ENCODE measurements at regions not wholly inside any gene's neighbourhood (a gene's known extent, or its start where the extent isn't known, plus 50 kb on each side); places are given as distances from the start of the nearest gene placed in this dataset.

DNA sequence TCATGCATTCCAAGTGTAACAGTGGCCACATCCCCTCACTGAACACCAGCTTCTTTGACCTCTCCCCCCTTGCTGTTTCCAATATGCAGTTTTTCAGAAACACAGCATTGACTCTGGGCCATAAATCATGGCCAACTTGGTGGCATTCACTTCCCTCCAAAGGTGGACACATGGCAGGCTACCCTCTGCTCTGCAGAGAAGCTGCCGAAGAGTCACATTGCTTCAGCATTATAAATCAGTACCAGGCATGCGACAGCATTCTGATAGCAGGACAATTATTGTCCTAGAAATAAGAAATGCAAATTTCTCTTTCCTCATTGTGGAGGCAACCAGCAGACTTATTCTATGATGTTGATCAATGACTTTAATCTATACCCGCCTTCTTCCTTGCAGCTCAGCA is 475.4 kb upstream of the GHITM start:
- DNase-seq (ENCODE audit: low spot score): no peak

DNA sequence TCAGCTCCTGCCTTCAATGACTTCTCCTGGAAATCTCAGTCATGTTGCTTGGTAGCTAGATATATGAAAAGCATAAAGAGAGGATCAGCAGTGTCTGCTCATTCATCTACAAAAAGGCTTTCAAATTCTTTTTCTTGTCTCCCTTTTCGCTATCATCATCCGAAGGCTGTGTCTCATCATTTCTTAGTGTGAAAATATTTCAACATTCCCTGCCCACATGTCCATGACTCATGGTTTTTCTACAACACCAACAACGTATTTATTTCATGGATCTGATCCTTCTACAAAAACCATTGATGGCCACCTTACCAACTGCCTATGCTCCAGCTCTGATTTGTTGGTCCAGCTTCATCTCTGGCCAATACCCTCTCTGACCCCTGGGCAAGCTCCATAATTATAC is 472.5 kb upstream of the GHITM start:
- no peak for DNase-seq (ENCODE audit: low spot score)

DNA sequence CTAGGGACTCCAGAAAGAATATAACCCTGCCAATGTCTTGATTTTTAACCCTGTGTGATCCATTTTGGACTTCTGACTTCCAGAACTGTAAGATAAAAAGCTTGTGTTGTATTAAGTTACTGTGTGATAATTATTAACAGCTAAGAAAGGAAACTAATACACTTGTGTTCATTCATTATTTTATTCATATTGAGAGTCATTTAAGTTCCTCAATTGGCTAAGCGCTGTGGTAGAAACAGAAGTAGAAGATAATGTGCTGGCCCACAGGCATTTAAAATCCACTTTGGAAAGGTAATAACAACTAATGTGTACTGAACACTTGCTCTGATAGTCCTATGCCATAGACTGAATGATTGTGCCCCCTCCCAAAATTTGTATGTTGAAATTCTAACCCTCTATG is 471.7 kb upstream of the GHITM start:
- DNase-seq (ENCODE audit: low spot score): no peak

GRCh38 chr10:83673316-83673715 is 466.0 kb upstream of the GHITM start:
- no peak for DNase-seq (ENCODE audit: low spot score)

GRCh38 chr10:83677795-83678194 is 461.5 kb upstream of the GHITM start:
- DNase-seq (ENCODE audit: low spot score): no peak

DNA sequence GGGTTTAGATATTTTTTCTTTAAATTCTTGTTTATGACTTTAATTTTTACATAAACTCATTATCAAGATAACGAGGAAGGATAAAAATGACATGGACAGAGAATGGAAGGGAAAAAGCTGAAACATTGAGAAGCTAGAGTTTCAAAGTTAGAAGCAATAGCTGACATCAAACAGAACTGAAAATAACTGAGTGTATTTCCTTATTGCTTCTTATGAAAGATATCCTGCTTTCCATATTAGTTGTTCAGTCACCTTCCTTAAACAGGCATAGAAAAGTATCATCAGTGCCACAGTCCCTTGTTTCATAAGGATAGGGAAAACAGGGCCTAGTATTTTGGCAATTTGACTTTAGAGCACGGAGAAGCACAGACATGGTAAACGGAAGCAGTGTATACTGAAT is 460.5 kb upstream of the GHITM start:
- DNase-seq (ENCODE audit: low spot score): no peak

GRCh38 chr10:83680470-83680891 is 458.8 kb upstream of the GHITM start:
- no peak for DNase-seq (ENCODE audit: low spot score)

DNA sequence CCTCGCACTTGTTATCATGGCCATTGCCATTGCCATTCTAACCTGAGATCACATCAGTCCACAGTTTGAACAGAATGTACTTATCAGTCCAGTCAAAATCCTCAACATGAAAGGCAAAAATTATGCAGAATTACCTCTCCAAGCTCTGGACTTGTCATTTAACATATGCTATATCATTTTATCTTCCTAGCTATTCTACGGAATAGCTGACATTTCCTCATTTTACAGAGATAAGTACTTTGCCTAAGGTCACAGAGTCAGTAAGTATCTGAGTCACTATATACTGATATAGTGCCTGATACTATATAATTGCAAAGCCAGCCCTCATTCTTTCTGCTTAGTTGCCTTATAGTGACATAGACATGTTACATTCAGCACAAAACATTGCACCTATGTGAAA is 456.9 kb upstream of the GHITM start:
- DNase-seq (ENCODE audit: low spot score): no peak

DNA sequence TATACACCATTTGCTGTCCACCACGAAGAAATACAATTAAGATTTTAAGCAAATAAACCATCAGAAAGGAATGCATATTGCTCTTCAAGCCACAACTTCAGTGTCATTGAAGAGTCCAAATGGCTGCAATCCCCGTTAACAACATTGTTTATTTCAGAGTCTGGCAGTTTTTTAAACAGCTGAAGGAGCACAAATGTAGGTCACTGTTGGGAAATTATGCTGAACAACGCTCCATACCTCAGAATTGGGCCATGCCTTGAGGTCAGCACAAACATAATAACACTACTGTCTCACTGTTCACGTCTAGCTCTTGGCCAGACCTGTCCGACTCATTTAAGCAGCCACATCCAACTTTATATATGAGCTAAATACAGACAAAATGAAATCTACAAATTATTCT is 453.9 kb upstream of the GHITM start:
- DNase-seq (ENCODE audit: low spot score): no peak

- DNase-seq (ENCODE audit: low spot score): no peak
These were observed 447.3 kb upstream of the GHITM start for GRCh38 chr10:83691791-83692596.

DNA sequence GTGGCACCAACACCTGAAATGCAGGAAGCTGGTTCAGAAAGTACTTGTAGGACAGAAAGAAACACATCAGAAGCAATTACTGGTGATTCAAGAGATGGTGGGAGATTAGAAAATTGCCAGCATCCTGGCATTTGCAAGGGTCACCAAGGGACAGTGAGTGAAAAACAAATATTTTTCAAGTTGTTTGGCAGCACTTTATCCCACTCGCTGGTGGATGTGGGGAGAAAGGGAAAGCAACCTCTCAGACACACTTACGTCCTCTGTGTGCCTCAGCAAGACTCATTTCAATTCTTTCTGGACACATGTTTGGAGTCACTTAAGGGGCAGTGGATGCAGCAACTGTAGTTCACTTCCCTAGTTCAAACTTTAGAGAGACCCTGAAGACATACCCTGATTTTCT is 440.4 kb upstream of the GHITM start:
- DNase-seq (ENCODE audit: low spot score): no peak

GRCh38 chr10:83701799-83702198 is 437.5 kb upstream of the GHITM start:
- no peak for DNase-seq (ENCODE audit: low spot score)

GRCh38 chr10:83702731-83703130 is 436.6 kb upstream of the GHITM start:
- DNase-seq (ENCODE audit: low spot score): no peak

DNA sequence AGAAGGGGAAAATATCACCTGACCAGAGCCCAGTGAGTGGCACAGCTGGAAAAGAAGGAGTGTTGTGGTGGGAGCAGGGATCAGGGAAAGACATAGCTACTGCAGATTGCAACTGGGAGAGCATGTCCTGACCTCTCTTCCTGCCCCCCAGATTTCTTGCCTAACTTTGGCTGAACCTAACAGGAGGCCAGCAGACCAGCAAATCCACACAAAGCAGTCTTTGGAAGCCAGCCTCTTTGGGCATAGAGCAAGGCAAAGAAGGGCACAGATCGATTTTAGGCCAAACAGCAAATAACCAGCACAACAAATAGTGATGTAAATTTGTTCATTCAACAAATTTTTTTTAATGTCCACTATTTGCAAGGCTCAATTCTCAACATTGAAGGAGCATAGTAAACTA is 433.2 kb upstream of the GHITM start:
- DNase-seq (ENCODE audit: low spot score): no peak

DNA sequence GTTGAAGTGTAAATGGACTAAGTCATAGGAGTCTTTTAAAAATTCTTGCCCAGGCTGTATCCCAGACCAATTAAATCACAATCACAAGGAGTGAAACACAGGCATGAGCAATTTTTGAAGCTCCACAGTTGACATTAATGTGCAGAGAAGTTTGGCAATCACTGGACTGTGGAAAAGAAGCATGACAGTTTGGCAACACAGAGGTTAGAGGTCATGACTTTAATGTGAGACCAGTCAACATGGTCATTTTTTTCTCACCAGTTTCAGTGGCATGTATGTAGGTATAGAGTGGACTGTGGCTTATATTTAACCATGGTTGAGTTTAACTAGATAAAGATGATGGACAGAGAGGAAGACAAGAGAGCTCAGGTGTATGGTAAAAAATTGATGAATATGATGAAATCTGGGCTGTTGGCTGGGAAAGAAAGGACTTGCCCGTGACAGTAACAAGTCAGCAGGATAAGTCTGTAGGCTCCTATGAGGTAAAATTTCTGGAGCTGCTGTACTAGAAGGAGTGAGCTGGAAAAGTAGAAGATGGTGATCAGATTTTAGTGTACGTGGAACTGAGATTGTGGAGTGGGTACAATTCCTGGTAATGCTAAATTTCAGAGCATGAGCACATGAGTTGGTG is 432.2 kb upstream of the GHITM start:
- DNase-seq (ENCODE audit: low spot score): no peak

DNA sequence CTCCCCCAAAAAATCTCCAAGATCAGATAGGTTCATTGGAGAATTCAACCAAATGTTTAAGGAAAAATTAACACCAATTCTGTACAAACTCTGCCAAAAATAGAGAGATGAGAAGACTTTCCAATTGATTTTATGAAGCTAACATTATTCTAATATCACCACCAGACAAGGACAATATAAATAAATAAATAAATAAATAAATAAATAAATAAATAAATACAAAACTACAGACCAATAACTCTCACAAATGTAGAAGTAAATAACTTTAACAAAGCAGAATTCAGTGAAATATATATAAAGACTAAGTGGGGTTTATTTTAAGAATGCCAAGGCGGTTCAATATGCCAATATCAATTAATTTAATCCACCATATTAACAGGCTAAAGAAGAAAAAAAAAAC is 425.9 kb upstream of the GHITM start:
- DNase-seq (ENCODE audit: low spot score): no peak

GRCh38 chr10:83723080-83723479 is 416.2 kb upstream of the GHITM start:
- DNase-seq (ENCODE audit: low spot score): no peak

GRCh38 chr10:83724471-83725241 is 414.7 kb upstream of the GHITM start:
- DNase-seq (ENCODE audit: low spot score): no peak

GRCh38 chr10:83725567-83725966 is 413.7 kb upstream of the GHITM start:
- DNase-seq (ENCODE audit: low spot score): no peak

DNA sequence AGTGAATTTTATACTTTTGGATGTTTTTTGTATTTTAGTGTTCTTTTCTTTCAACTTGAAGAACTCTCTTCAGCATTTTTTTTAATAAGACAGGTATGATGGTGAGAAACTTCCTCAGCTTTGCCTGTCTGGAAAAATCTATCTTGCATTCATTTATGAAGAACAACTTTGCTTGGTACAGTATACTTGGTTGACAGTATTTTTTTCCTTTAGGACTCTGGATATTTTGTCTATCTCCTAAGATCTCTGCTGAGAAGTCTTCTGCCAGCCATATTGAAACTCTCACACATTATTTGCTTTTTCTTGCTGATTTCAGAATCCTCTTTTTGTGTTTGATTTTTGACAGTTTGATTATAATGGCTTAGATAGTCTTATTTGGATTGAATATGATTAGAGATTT is 405.0 kb upstream of the GHITM start:
- no peak for DNase-seq (ENCODE audit: low spot score)

DNA sequence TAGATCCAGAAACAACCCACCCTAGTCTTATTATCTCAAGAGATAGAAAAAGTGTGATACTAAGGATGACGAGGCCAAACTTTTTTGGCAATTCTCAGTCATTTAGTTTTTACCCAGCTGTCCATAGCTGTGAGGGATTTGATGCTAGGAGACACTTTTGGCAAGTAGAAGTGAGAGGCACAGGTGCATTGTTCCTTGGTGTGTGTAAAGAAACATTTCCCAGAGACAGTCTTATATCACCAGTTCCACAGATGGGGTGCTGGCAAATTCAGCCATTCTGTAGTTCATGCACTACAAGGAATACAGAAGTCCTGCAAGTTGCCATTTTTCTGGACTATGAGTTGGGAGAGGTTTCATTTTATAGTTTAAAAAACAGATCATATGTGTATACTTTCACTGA is 403.3 kb upstream of the GHITM start:
- DNase-seq (ENCODE audit: low spot score): no peak

DNA sequence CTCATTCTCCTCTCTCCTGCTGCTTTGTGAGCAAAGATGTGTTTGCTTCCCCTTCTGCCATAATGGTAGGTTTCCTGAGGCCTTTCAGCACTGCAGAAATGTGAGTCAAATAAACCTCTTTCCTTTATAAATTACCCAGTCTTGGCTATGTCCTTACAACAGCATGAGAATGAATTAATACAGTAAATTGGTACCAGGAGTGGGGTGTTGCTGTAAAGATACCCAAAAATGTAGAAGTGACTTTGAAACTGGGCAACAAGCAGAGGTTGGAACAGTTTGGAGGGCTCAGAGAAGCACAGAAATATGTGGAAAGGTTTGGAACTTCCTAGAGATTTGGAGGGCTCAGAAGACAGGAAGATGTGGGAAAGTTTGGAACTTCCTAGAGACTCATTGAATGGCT is 388.7 kb upstream of the GHITM start:
- DNase-seq (ENCODE audit: low spot score): no peak

GRCh38 chr10:83753490-83753889 is 385.8 kb upstream of the GHITM start:
- no peak for DNase-seq (ENCODE audit: low spot score)

Data from left forelimb (tissue), 1 donor.